ENCODE measurements at regions not wholly inside any gene's neighbourhood (a gene's known extent, or its start where the extent isn't known, plus 50 kb on each side); places are given as distances from the start of the nearest gene placed in this dataset.
A peak's percentile ranks its signal among the peaks of the same experiment; 100 is the strongest.

- Mint-ChIP-seq H3K27ac (ENCODE audit: unreplicated experiment) (peak overlapping the region; percentile 93), H3K4me3 (ENCODE audit: low read depth, unreplicated experiment) (peak overlapping the region; percentile 71), H3K4me1 (ENCODE audit: low read depth, unreplicated experiment) (peaks cover 24% of the 10 kb centered on the region), H3K9me3 (ENCODE audit: low read depth, unreplicated experiment) (no peaks in the 10 kb centered on the region), H3K27me3 (ENCODE audit: unreplicated experiment) (no peaks in the 10 kb centered on the region), H3K36me3 (ENCODE audit: insufficient read depth, unreplicated experiment) (peaks cover 84% of the 10 kb centered on the region)
- intact Hi-C loops (cut with micrococcal nuclease; ENCODE audit: unreplicated experiment), result loop anchor here (1.0 kb wide), 1 partner anchor 8 kb away; no protein-coding TSS in a partner anchor
- peak; percentile 29 for DNase-seq
- CTCF ChIA-PET, result interaction anchor here (0.6 to 2.4 kb wide), 2 partner anchors 33 to 62 kb away, joined by 4 to 15 read pairs; no protein-coding TSS in a partner anchor
- no peak for TF ChIP-seq CTCF (IDR thresholded peaks at IDR 0.05; ENCODE audit: unreplicated experiment)
- BruUV-seq (replicated peaks), result TSS peak; percentile 94
Observed at GRCh38 chr22:46068593-46069491, 81.5 kb upstream of the PPARA start.

GRCh38 chr22:46069521-46070214 is 80.7 kb upstream of the PPARA start:
- CTCF ChIA-PET, result interaction anchor here (0.6 to 2.4 kb wide), 2 partner anchors 34 to 63 kb away, joined by 4 to 15 read pairs; no protein-coding TSS in a partner anchor
- Mint-ChIP-seq H3K4me1 (ENCODE audit: low read depth, unreplicated experiment) (peaks cover 16% of the 10 kb centered on the region), H3K27ac (ENCODE audit: unreplicated experiment) (peak overlapping the region; percentile 93), H3K9me3 (ENCODE audit: low read depth, unreplicated experiment) (no peaks in the 10 kb centered on the region), H3K36me3 (ENCODE audit: insufficient read depth, unreplicated experiment) (peaks cover 84% of the 10 kb centered on the region), H3K4me3 (ENCODE audit: low read depth, unreplicated experiment) (peak overlapping the region; percentile 71), H3K27me3 (ENCODE audit: unreplicated experiment) (no peaks in the 10 kb centered on the region)
- DNase-seq, result peak; percentile 95
- intact Hi-C loops (cut with micrococcal nuclease; ENCODE audit: unreplicated experiment), result no loop called here
- TF ChIP-seq CTCF (IDR thresholded peaks at IDR 0.05; ENCODE audit: unreplicated experiment), result no peak
- no TSS peak for BruUV-seq (replicated peaks)

- H3K27ac Mint-ChIP-seq (ENCODE audit: unreplicated experiment), result peak overlapping the region; percentile 93
- no peaks in the 10 kb centered on the region for H3K27me3 Mint-ChIP-seq (ENCODE audit: unreplicated experiment)
- DNase-seq, result peak; percentile 62
- peak overlapping the region; percentile 71 for H3K4me3 Mint-ChIP-seq (ENCODE audit: low read depth, unreplicated experiment)
- peaks cover 9% of the 10 kb centered on the region for H3K4me1 Mint-ChIP-seq (ENCODE audit: low read depth, unreplicated experiment)
- BruUV-seq (replicated peaks), result TSS peak; percentile 29
- no peaks in the 10 kb centered on the region for H3K9me3 Mint-ChIP-seq (ENCODE audit: low read depth, unreplicated experiment)
- no peak for TF ChIP-seq CTCF (IDR thresholded peaks at IDR 0.05; ENCODE audit: unreplicated experiment)
- peaks cover 85% of the 10 kb centered on the region for H3K36me3 Mint-ChIP-seq (ENCODE audit: insufficient read depth, unreplicated experiment)
- CTCF ChIA-PET, result interaction anchor here (2.4 kb wide), 1 partner anchor 64 kb away, joined by 15 read pairs; no protein-coding TSS in a partner anchor
- intact Hi-C loops (cut with micrococcal nuclease; ENCODE audit: unreplicated experiment), result no loop called here
Observed at GRCh38 chr22:46070215-46070802, 80.0 kb upstream of the PPARA start.

GRCh38 chr22:46070803-46071450 is 79.4 kb upstream of the PPARA start:
- CTCF ChIA-PET, result interaction anchor here (2.4 kb wide), 1 partner anchor 64 kb away, joined by 15 read pairs; no protein-coding TSS in a partner anchor
- Mint-ChIP-seq H3K4me3 (ENCODE audit: low read depth, unreplicated experiment) (peak overlapping the region; percentile 83), H3K36me3 (ENCODE audit: insufficient read depth, unreplicated experiment) (peaks cover 91% of the 10 kb centered on the region), H3K27me3 (ENCODE audit: unreplicated experiment) (no peaks in the 10 kb centered on the region), H3K4me1 (ENCODE audit: low read depth, unreplicated experiment) (peaks cover 15% of the 10 kb centered on the region), H3K27ac (ENCODE audit: unreplicated experiment) (peak overlapping the region; percentile 99), H3K9me3 (ENCODE audit: low read depth, unreplicated experiment) (no peaks in the 10 kb centered on the region)
- no TSS peak for BruUV-seq (replicated peaks)
- DNase-seq, result peak; percentile 85
- intact Hi-C loops (cut with micrococcal nuclease; ENCODE audit: unreplicated experiment), result no loop called here
- no peak for TF ChIP-seq CTCF (IDR thresholded peaks at IDR 0.05; ENCODE audit: unreplicated experiment)

All from Calu3 (cell line).